HCEC 1CT (cell line): ENCODE measurements at regions not wholly inside any gene's neighbourhood (a gene's known extent, or its start where the extent isn't known, plus 50 kb on each side); places are given as distances from the start of the nearest gene placed in this dataset.

Experiments
- DNase-seq: peaks from one replicate; pipeline ENCODE4 v3.0.0-alpha.2; 2017

DNA sequence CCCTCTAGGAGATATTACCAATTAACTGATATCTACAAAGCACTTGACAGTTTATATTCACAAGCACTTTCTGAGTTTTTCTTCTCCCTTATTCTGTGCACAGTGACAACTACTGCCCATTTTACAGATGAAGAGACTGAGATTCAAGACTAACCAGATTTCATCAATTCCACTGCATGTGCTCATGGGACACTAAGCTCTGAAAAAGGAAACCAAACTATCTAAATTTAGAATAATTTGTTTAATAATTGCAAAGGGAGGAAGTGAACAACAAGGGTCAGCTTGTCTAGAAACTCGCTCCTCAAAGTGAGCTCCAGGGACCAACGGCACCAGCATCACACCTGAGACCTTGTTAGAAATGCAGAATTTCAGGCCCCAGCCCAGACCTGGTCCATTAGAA, 50.8 kb upstream of the MYLIP start:
- DNase-seq: no peak

DNA sequence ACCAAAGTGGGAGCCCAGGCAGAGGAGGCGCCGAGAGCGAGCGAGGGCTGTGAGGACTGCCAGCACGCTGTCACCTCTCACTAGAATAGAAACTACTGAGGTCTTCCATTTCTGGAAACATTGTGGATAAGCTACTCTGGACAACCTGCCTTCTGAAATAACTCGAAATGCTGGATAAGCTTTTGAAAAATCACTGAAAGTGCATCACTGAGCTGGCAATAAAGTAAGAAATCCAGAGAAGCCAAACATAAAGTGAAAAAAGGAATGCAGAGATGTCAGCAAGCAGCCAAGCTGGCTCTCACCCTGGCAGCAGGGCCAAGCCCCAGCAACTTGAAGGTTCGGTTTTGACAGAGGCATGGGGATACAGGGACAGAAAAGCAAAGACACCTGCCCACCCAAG, 59.2 kb upstream of the MYLIP start:
- DNase-seq: no peak

DNA sequence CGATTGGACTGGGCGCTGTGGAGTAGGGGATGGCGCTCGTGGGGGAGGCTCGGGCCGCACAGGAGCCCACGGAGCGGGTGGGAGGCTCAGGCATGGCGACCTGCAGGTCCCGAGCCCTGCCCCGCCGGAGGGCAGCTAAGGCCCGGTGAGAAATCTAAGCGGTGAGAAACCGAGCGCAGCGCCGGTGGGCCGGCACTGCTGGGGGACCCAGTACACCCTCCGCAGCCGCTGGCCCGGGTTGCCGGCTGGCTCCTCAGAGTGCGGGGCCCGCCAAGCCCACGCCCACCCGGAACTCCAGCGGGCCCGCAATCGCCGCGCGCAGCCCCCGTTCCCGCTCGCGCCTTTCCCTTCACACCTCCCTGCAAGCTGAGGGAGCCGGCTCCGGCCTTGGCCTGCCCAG, 59.7 kb upstream of the MYLIP start:
- DNase-seq: no peak

DNA sequence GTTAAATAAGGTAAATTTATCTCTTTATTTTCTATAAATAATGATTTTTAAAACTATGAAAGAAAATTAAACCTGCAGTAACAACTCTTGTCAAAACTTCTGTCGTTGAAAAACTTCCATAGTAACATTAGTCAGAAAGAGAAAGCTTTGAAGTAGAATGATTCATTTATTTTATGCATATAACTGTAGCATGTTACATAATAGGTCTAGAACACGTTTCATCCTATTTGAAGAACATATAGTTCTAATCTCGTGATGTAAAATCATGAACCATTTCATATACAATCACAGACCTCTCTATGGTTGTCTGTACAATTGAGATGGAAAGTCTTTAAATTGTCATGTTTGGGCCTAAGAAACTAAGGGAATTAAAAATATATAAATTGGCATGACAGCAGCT, 61.3 kb upstream of the MYLIP start:
- no peak for DNase-seq

DNA sequence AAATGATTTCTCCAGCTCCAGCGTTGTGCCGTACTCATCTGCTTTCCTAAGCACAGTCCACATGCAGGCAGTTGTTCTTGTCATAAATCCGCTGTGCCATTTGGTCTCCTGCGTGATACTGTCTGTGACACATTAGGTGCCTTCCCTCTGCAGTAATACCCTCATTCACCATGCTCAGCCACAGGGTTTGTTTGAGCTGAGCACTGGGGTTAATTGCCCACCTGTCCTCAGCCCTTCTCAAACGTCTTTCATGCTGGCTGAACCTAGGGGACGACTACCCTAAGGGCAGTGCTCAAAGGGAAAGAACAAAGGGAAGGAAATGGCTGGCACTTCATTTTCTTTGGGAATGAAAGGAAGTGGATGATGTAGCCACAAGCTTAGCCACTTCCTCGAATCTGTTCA, 64.2 kb upstream of the MYLIP start:
- DNase-seq: no peak

DNA sequence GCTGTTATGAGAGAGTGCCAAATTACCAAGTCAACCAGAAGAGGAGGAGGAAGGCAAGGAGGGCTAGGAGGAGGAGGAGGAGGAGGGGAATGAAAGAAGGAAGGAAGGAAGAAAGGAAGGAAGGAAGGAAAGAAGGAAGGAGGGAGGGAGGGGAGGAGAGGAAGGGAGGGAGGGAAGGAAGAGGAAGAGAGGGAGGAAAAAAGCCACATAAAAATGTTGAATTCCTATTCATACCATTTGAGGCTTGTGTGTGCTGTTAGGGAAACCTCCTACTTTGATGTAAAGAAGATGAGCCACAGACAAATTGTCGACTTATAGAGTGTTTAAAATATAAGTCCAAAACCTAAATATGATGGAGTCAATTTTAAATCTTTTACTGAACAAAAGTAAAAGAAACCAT, 65.3 kb upstream of the MYLIP start:
- no peak for DNase-seq

DNA sequence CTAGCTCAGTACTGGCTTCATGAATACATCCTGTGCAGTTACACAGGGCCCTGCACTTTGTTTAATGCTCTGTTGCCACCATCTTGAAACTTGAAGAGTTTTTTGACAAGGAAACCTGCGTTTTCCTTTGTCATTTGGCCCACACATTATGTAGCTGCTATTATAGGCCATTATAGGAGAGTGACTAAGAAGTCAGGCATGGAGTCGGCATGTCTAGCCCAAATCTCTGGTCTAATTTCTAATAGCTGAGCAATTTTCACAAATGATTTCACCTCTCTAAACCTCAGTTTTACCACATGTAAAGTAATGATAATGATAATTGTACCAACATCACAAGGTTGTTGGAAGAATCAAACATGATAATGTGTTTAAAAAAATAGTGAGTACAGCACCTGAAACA, 67.1 kb upstream of the MYLIP start:
- no peak for DNase-seq

DNA sequence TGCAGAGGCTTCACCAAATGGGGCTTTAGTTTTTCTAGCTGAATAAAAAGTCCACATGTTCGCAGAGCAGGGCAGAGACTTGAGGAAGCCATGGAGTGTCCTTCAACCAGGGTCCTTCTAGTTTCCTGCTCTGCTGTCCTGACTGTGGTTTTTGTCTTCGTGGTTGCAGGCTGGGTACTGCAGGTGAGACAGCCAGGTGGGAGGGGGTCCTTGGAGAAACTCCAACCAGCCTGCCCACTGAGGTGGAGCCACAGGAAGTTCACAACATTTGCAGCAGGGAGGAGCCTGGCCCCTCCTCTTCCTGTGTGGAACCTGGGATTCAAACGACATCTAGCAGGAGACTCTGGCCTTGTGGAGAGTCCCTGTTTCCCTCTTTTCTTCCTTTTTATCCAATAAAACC, 68.8 kb upstream of the MYLIP start:
- DNase-seq: no peak

DNA sequence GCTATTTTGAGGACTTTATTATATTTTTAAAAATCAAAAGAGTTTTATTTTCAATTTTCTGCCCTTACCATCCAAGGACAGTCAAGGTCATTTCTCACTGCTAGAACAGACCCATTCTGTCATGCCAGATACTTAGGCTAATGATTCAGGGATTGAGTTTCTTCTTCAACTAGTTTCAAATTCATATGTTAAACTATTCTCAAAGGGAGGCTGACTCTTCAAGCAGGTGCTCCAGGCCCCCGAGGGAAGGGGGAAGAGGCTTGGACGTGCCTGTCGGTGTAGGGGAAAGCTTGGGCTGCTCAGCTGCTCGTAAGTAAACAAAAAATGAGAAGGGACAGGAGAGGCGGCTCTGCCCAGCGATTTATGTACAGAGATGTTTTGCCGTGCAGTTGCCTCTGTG, 69.4 kb upstream of the MYLIP start:
- DNase-seq: no peak

DNA sequence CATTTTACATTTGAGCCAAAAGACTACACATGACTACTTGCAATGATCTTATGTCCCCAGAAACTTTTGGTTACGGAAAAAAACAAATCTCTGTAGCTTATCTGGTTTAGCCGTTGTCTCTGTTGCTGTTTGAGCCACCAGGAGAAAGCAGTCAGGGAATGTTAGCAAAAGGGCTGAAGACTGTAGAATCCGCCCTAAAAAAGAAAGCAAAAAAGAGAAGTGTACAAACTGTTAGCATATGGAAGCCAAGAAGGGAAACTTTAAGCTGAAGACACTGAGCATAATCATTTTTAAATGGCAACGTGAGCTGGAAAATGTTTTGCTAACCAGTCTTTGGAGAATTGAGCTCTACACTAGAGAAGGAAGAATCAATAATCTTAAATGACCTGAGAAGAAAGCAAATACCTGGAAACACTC, 69.9 kb upstream of the MYLIP start:
- no peak for DNase-seq

DNA sequence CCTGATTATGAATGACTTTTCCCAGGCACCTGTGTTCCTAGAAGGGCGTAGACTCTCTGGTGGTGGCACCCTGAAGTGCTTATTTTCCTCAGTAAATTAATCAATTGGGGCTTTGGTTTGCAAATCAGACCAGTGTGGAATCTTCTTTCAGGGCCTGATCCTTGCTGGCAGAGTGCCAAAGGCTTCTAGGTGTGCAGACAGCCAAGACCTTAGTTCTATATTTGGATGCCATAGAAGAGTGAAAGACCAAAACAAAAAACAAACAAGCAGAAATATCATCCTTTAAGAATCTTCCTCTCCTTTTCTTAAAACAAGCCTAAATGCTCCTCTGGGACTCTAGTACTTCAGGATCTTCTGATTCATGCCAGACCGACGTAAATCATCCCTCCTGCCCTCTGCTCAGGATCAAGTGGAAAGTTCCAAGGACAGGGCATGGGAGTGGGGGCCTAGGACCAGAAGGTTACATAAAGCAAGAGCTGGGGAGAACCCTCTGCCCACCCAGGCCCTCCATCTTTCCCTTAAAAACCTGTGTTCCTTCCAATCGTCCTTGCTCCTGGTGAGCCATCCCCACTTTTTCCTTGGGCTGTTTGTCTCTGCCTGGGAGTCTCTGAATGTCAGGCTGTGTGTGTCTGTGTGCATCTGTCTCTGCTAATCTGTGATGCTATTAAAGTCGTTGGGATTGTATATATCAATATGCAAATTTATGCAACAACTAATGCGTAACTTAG, 70.5 kb upstream of the MYLIP start:
- DNase-seq: no peak

DNA sequence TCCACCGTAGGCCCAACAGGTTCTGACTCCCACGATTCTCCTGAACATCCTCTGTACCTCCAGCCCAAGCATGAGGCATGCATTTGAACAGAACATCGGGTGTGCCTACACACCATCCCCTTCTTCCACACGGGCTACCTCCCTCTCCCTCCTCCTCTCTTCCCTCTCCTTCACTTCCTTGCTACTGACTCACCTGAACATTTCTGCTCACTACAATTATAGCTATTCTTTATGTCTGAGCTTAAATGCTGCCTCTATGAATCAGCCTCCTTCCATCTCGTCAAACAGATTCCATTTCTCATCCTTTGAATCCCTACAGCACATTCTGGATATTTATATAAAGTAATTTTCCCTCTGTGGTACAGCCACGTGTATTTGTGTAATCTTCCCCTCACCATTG, 71.4 kb upstream of the MYLIP start:
- no peak for DNase-seq

DNA sequence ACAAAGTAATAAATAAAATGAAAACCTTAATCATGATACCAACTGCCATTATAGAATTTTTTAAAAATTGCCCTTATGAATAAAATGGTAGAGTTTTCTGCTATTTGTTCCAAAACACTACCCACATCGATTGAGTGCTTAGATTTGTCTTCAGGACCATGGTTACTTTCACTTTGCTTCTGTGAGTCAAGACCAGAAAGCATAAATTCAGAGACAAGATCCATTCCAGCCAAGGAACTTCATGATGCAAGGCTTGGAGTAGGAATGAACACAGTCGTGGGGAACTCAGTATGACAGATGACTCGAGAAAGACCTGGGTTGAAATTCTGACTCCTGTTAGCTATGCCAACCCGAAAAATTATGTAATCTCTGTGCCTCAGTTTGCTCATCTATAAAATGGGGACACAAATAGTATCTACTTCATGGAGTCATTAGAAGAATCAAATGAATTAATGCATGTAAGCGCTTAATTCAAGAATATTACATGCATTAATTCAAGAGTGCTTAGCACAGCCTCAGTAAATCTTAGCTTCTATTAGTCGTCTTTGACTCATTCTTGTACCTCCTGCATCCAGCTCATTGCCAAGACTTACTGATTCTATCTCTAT, 72.5 kb upstream of the MYLIP start:
- no peak for DNase-seq

DNA sequence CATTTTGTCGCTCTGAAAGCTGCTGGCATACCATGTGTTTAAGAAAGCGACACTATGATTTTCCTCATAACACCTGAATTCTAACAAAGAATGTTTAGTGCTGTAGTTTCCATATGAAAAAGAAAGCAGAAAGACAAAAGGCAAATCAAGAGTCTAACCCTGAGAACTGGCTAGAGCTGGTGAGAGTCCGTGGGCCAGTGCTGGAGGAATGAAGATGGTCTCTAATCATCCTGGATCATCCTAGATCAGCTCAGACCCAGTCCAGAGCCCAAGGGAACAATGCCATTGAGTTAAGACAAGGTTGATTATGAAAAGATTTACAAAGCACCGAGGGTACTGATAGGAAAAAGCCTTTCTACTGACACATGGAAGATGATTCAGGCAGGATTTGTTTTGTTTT, 73.0 kb upstream of the MYLIP start:
- no peak for DNase-seq

DNA sequence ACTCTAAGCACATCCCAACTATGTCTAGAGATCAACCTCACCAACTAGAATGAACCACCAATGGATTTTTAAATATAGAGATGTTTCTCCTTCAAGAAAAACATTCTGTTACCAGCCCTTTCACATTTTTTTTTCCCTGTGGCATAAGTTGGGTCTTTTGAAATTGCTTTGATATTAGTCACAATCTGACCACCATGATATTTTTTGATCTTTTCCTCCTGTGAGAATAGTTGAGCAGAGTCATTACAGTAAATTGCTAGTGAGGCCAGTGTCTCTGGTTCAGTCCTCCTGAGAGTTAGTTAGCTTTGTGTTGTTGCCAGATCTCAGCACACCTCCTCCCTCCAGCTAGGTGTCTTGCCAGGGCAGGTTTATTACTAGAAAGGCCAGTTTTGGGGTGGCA, 79.7 kb upstream of the MYLIP start:
- no peak for DNase-seq

DNA sequence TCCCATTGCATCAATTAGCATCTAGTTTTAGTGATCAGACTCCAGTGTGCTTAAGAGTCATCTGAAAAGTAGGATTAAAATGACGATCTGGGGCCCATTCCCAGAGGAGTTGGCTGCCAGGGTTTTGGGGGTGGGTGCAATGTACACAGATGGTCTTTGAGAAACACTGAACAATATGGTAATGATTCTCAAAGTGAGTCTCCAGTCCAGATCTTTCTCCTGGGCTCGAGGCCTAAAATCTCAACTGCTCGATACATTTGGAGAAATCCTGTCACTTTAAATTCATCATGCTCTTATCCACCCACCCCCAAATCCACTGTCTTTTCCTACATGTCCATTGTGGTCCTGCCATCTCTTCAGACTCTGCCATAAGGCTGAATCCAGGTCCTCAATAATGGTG, 80.7 kb upstream of the MYLIP start:
- no peak for DNase-seq

DNA sequence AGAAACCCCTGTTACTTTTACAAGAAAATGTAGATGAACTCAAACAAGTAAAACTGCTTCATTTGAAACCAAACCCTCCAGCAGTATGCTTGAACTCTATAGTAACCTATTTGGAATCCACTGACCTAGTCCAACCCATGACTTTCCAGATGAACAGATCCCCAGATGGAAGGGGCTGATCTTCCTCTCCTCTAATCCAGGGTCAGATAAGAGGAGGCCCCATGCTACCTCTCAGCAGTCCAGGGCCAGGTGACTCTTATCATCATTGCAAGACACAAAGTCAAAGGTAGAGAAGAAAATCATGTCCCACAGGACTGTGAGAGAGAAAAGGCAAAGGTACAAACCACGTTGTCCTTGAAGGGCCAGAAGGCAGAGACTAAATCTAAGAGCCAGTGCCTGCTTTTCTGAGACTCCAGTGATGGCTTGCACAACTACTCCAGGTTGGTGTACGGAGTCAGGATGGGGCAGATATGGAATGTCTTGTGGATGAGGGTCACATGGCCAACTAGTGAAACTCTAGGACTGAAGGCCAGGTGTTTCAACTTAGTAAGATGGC, 81.4 kb upstream of the MYLIP start:
- no peak for DNase-seq

DNA sequence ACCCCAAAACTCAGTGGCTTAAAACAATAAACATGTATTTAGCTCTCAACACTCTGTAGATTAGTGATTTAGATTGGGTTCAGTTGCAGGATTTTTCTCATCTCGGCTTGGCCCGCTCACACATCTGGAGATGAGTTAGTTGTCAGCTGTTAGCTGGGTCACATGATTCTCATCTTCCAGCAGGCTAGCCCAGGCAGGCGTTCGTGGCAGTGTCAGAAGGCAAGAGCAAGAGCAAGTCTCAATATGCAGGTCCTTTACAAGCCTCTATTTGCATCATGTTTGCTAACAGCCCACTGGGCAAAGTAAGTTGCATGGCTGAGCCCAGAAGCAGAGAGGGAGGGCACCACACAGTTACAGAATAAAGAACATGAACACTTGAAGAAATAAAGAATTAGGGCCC, 83.6 kb upstream of the MYLIP start:
- no peak for DNase-seq

DNA sequence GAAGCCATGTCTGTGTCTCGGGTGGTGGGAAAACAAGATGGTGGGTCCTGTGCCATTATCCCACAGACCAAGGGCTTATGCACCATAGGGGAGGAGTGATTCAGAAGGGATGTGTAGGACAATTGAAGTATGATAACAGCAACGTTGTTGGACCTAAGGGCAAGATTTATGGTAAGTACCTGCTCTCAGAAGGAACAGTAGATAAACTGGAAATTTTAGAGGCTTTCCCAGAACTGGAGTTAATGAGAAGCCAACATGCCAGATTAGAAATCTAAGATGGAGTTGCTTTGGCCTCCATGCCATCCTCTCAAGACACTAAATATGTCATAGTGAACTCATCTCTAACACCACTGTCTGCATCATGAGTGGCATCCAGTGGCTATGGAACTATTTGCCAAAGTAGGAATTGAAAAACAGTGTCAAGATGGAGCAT, 84.7 kb upstream of the MYLIP start:
- DNase-seq: no peak

DNA sequence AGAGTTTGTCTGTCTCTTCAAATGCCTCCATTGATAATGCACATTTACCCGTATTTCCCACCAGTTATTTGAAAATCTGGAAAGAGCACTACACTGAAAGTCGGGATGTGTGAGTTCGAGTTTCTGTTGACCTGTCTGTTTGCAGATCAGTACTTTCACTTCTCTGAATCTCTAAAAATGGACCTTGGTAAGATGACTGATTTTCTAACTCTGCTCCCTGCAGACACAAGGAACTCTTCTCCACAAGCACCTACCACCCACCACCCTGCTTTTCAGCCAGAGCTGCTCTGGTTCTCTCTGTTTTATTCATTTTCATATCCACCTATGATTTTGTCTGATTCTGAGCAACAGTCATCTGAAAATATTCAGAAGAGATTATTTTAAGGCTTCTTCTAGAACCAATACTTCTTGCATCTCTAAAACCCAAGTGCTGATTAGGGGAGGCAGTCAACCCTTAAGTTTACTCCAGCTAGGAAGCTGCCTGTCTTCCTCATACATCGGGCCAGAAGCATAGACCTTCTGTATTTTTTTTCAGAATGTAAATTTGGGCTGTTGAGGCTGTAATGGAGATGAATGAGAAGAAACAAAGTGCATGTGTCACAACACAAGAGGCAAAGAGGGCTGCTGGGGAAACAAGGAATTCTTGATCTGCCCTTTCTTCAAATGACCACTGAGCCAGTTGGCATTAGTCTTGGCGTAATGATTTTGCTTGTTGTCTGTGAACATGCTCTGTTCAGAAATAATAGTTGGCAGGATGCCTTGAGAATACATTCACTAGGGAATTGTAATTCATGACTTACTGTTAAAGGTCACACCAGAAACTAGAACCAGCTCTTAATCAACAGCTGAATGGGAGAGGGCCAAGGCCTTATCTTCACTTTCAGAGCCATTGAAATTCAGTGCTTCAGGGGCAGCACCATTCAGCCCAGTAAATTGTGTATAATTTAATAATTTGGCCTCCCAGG, 85.4 kb upstream of the MYLIP start:
- DNase-seq: no peak

DNA sequence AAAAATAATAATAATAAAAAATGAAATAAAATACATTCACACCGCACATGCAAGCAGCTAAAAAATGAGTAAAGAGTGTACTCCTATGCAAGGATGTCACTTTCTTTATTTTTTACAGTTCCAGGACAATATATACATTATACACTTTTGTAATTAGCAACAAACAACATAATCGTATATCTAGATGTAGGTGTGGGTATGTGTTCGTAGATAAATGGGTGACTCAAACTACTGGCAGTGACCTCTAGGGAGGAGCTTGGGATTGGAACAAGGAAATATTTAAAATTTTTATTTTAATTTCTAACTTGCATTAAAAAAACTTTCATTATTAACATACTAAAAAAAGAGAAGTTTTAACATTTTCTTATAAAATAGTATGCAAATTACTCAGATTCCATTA, 86.1 kb upstream of the MYLIP start:
- DNase-seq: no peak

DNA sequence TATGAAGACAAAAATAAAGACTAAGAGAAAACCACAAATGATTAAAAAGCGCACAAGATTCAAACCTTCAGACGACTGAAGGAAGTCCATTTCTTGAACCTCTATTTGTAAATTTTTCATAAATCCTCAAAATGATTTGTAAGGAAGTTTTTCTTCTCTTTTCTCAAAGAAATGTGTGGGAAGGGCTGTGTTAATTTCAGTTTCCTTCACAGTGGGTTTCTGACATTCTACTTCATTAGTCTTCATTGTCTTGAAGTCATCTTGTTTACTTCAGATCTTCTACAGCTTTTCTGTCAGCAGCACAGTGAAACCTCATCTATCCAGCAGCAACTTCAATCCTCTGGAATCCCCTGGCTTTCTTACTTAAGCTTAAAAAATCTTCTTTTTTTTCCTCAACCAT, 87.6 kb upstream of the MYLIP start:
- no peak for DNase-seq

DNA sequence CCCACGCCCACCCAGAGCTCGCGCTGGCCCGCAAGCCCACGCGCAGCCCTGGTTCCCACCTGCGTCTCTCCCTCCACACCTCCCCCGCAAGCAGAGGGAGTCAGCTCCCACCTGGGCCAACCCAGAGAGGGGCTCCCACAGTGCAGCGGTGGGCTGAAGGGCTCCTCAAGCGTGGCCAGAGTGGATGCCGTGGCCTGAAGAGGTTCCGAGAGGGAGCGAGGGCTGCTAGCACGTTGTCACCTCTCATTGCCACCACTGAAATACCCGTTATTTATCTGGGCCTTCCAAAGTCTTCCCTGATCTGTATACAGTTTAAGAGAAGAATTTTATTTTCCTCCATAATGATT, 88.3 kb upstream of the MYLIP start:
- DNase-seq: no peak
